ENCODE measurements at regions not wholly inside any gene's neighbourhood (a gene's known extent, or its start where the extent isn't known, plus 50 kb on each side); places are given as distances from the start of the nearest gene placed in this dataset.

- Mint-ChIP-seq H3K36me3 (ENCODE audit: low read depth) (peaks cover 2% of the 10 kb centered on the region), H3K9me3 (no peaks in the 10 kb centered on the region), H3K4me3 (no peak overlapping the region), H3K27ac (no peak overlapping the region), H3K27me3 (ENCODE audit: low read depth) (no peaks in the 10 kb centered on the region), H3K4me1 (ENCODE audit: low read depth) (peaks cover 7% of the 10 kb centered on the region)
- DNase-seq (ENCODE audit: low spot score): no peak
Observed at GRCh38 chr2:204032301-204032700, 95.7 kb downstream of the ICOS start.

DNA sequence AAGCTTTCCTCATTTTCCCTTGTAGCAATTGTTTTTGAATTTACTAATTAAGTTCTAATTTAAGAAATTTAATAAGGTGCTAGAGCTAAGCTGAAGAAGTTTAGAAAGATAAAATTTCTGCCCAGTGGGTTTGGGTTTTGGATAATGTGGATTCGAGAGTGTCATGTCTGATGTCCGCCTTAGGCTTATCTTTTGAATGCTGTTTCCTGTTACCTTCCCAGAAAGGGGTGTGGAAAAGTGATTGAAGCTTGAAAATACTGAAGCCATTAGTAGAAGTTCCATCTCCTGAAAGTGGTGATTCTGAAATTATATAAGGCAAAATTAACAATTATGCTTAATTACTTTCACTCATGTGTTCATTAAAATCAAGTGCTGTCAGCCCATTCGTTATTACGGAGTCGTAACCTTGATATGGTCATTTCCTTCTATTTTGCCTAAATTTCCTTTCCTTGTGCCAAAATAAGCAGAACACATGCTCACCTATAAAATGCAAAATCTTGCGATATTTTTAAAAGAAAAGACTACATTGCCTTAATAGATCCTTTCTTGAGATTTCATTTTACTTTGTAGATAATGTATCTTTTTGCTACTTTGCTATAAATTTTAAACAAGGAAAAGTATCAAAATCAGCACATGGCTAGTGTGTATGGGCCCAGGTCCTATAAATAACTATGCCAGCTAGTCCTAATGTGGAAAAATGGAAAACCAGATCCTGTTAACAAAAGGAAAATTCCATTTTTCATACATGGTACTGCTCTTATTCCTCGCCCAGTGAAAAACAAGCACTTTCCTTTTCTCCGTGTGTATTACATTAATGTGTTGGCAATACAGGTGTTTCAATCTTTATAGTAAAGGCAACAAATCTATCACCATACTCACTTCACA lies 97.3 kb downstream of the ICOS start:
- Mint-ChIP-seq H3K9me3 (no peaks in the 10 kb centered on the region), H3K27me3 (ENCODE audit: low read depth) (peaks cover 5% of the 10 kb centered on the region), H3K36me3 (ENCODE audit: low read depth) (peaks cover 2% of the 10 kb centered on the region), H3K27ac (no peak overlapping the region), H3K4me1 (ENCODE audit: low read depth) (peaks cover 4% of the 10 kb centered on the region), H3K4me3 (no peak overlapping the region)
- no peak for DNase-seq (ENCODE audit: low spot score)

- Mint-ChIP-seq H3K4me1 (ENCODE audit: low read depth) (peaks cover 4% of the 10 kb centered on the region), H3K27me3 (ENCODE audit: low read depth) (peaks cover 13% of the 10 kb centered on the region), H3K36me3 (ENCODE audit: low read depth) (peaks cover 2% of the 10 kb centered on the region), H3K9me3 (no peaks in the 10 kb centered on the region), H3K27ac (no peak overlapping the region), H3K4me3 (no peak overlapping the region)
- no peak for DNase-seq (ENCODE audit: low spot score)
Observed at GRCh38 chr2:204036706-204037105, 100.1 kb downstream of the ICOS start.

- no peak for DNase-seq (ENCODE audit: low spot score)
- Mint-ChIP-seq H3K36me3 (ENCODE audit: low read depth) (peaks cover 2% of the 10 kb centered on the region), H3K4me1 (ENCODE audit: low read depth) (peaks cover 4% of the 10 kb centered on the region), H3K27me3 (ENCODE audit: low read depth) (peaks cover 13% of the 10 kb centered on the region), H3K27ac (no peak overlapping the region), H3K9me3 (no peaks in the 10 kb centered on the region), H3K4me3 (no peak overlapping the region)
Observed at GRCh38 chr2:204037286-204037685, 100.7 kb downstream of the ICOS start.

DNA sequence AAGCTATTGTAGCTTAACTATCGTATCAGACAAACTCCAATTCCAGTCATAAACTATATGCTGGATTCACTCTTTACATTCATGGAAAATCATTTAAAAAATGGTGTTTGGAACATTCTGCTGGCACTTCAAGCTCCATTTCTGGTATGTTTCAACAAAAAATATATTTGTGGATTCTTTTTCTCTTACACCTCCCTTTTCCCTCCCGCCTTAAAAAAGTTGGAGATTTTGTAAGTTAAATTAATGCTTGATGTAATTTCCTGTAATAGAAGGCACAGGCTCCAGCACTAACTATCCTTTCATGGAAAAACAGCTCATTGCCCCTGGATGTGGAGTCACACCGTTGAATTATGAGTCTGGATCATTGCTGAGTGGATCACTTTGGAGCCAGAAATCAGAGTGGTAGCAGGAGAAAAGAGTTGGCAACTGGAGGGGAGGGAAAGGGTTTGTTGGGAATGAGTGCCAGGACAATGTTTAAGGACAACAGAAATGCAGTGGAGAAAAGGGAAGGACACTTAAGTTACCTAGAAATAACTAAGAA lies 102.8 kb downstream of the ICOS start:
- Mint-ChIP-seq H3K9me3 (no peaks in the 10 kb centered on the region), H3K36me3 (ENCODE audit: low read depth) (peaks cover 2% of the 10 kb centered on the region), H3K27ac (no peak overlapping the region), H3K27me3 (ENCODE audit: low read depth) (peaks cover 13% of the 10 kb centered on the region), H3K4me1 (ENCODE audit: low read depth) (peaks cover 4% of the 10 kb centered on the region), H3K4me3 (no peak overlapping the region)
- no peak for DNase-seq (ENCODE audit: low spot score)

DNA sequence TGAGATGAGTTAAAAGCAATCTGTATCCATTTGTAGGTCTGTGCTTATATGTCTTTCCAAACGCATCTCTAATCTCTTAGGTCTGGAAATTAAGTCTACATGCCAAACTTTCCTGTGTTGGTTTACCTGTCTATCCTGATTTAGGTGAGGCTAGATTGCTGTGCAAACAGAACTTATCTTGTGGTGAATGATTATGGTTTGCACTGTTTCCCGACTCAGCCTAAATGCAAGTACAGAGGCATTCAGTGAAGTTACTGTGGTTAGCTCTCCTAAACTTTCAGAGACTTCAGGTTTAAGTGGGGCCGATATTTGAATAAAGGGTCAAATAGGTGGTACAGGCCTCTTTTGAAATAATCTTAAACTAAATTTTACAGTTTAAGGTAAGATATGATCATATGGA lies 103.5 kb downstream of the ICOS start:
- Mint-ChIP-seq H3K27me3 (ENCODE audit: low read depth) (peaks cover 15% of the 10 kb centered on the region), H3K9me3 (no peaks in the 10 kb centered on the region), H3K36me3 (ENCODE audit: low read depth) (peaks cover 2% of the 10 kb centered on the region), H3K27ac (no peak overlapping the region), H3K4me3 (no peak overlapping the region), H3K4me1 (ENCODE audit: low read depth) (peaks cover 6% of the 10 kb centered on the region)
- DNase-seq (ENCODE audit: low spot score): no peak

DNA sequence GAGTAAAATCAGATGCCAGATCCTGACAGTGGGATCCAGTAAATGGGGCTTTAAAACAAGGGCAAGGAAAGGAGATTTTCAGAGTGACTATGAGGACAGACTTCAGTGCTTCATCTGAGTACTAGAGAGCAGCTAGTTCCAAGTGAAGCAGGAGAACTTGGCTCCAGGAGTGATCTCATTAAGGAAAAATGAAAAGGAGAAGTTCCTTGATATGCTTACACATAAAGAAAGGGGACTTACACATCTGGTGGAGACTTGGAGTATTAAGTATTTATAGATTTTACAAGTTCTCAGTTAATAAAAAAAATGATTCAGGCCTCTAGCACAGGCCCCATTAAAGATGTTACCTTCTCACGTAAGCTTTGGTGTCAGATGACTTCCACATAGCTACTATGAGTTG lies 105.8 kb downstream of the ICOS start:
- no peaks in the 10 kb centered on the region for H3K36me3 Mint-ChIP-seq (ENCODE audit: low read depth)
- no peak for DNase-seq (ENCODE audit: low spot score)
- peaks cover 2% of the 10 kb centered on the region for H3K4me1 Mint-ChIP-seq (ENCODE audit: low read depth)
- no peak overlapping the region for H3K4me3 Mint-ChIP-seq
- peaks cover 22% of the 10 kb centered on the region for H3K27me3 Mint-ChIP-seq (ENCODE audit: low read depth)
- H3K27ac Mint-ChIP-seq: no peak overlapping the region
- no peaks in the 10 kb centered on the region for H3K9me3 Mint-ChIP-seq

DNA sequence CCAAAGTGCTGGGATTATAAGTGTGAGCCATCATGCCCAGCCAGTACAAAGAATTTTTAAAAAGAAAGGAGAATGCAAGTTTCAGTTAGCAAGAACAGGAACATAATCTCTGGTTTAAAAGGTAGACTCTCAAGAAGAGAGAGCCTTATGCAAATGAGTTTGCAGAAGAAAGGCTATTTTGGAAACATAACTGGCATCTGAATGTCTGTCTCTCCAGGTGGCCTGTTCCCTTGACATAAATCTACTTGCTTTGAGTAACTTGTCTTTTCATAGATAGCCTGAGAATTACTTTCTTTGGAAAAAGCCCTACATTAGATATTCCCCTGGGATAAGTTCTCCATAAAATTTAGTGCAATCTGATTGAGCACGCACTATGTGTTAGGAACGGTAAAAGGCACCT lies 109.6 kb downstream of the ICOS start:
- DNase-seq (ENCODE audit: low spot score): no peak
- Mint-ChIP-seq H3K4me3 (no peak overlapping the region), H3K36me3 (ENCODE audit: low read depth) (no peaks in the 10 kb centered on the region), H3K9me3 (no peaks in the 10 kb centered on the region), H3K4me1 (ENCODE audit: low read depth) (peaks cover 17% of the 10 kb centered on the region), H3K27me3 (ENCODE audit: low read depth) (peaks cover 11% of the 10 kb centered on the region), H3K27ac (no peak overlapping the region)

GRCh38 chr2:204049635-204050034 lies 113.1 kb downstream of the ICOS start:
- Mint-ChIP-seq H3K9me3 (no peaks in the 10 kb centered on the region), H3K36me3 (ENCODE audit: low read depth) (no peaks in the 10 kb centered on the region), H3K27me3 (ENCODE audit: low read depth) (peaks cover 28% of the 10 kb centered on the region), H3K4me1 (ENCODE audit: low read depth) (peaks cover 16% of the 10 kb centered on the region), H3K4me3 (no peak overlapping the region), H3K27ac (no peak overlapping the region)
- DNase-seq (ENCODE audit: low spot score): no peak

GRCh38 chr2:204050681-204051080 lies 114.1 kb downstream of the ICOS start:
- H3K27me3 Mint-ChIP-seq (ENCODE audit: low read depth): peaks cover 27% of the 10 kb centered on the region
- peaks cover 15% of the 10 kb centered on the region for H3K4me1 Mint-ChIP-seq (ENCODE audit: low read depth)
- H3K27ac Mint-ChIP-seq: no peak overlapping the region
- H3K9me3 Mint-ChIP-seq: no peaks in the 10 kb centered on the region
- no peak overlapping the region for H3K4me3 Mint-ChIP-seq
- DNase-seq (ENCODE audit: low spot score): no peak
- H3K36me3 Mint-ChIP-seq (ENCODE audit: low read depth): no peaks in the 10 kb centered on the region

DNA sequence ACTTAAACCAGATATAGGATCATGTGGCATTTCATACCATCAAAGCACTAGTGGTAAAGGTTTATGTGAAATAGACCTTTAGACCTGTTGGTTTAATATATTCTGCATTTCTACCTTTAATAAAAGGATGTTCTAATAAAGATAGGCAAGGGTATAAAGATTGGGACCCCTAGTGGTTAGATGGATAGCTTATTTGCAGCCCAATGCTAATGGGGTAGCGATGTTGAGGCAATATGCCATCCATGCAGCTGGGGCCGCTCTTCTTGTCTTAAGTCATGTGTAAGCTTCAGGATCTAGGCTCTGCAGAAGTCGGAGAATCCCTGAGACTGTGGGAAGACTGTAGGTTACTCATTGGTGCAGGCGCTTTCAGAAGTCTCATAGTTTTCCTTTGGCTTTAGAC lies 114.9 kb downstream of the ICOS start:
- no peak overlapping the region for H3K4me3 Mint-ChIP-seq
- no peaks in the 10 kb centered on the region for H3K36me3 Mint-ChIP-seq (ENCODE audit: low read depth)

DNA sequence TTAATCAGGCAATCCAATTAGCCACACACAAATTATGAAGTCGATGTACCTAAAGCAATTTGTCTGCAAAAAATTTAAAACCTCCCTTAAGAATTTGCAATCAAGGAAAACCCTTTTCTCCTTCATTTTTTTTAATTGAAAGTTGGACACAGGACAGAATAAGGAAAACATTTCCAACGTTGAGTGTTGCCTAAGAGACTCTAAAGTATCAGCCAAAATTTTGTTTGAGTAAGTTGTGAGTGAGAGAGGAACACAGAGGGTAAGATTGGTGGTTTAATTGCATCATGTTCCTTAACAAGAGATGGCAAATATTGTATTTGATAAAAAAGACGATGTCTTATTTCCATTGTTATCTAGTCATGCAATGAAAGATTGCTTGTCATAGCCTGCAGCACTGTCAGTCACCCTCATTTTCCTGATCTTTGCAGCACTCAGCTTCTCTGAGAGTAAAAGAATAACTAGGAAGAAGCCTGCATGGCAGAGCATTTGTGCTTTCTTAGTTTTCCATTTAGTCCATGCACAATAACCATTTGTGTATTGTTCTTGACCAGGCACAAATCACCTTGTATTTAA lies 115.5 kb downstream of the ICOS start:
- Mint-ChIP-seq H3K4me1 (ENCODE audit: low read depth) (peaks cover 15% of the 10 kb centered on the region), H3K27me3 (ENCODE audit: low read depth) (peaks cover 24% of the 10 kb centered on the region), H3K9me3 (no peaks in the 10 kb centered on the region), H3K27ac (no peak overlapping the region), H3K36me3 (ENCODE audit: low read depth) (no peaks in the 10 kb centered on the region), H3K4me3 (no peak overlapping the region)
- DNase-seq (ENCODE audit: low spot score): no peak

More for the DNA sequence above, 114.9 kb downstream of the ICOS start:
- Mint-ChIP-seq H3K9me3 (no peaks in the 10 kb centered on the region), H3K4me1 (ENCODE audit: low read depth) (peaks cover 15% of the 10 kb centered on the region), H3K27me3 (ENCODE audit: low read depth) (peaks cover 27% of the 10 kb centered on the region), H3K27ac (no peak overlapping the region)
- no peak for DNase-seq (ENCODE audit: low spot score)

GRCh38 chr2:204059016-204059415 lies 122.5 kb downstream of the ICOS start:
- Mint-ChIP-seq H3K27me3 (ENCODE audit: low read depth) (peaks cover 10% of the 10 kb centered on the region), H3K4me3 (no peak overlapping the region), H3K27ac (no peak overlapping the region), H3K36me3 (ENCODE audit: low read depth) (no peaks in the 10 kb centered on the region), H3K4me1 (ENCODE audit: low read depth) (peaks cover 2% of the 10 kb centered on the region), H3K9me3 (no peaks in the 10 kb centered on the region)
- no peak for DNase-seq (ENCODE audit: low spot score)

DNA sequence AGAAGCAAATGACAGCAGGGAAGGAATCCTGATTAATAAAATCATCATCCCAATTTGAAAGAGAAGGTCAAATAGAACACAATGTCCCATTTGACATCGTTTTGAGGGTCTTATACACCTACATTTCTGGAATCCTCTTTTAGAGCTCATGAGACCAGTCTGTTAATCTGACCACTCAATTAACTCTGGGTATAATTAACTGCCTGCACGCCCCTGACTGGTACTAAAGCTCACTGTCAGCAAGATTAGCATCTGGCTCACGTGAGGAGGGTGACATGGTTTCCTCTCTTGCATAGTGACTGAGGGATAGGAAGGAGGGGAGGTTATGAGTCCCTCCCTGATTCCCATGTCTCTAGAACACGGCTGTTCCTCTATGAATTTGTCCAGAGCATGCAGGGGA lies 124.3 kb downstream of the ICOS start:
- H3K27me3 Mint-ChIP-seq (ENCODE audit: low read depth): peaks cover 2% of the 10 kb centered on the region
- DNase-seq (ENCODE audit: low spot score): no peak
- no peak overlapping the region for H3K27ac Mint-ChIP-seq
- no peak overlapping the region for H3K4me3 Mint-ChIP-seq
- no peaks in the 10 kb centered on the region for H3K9me3 Mint-ChIP-seq
- H3K4me1 Mint-ChIP-seq (ENCODE audit: low read depth): peaks cover 2% of the 10 kb centered on the region
- H3K36me3 Mint-ChIP-seq (ENCODE audit: low read depth): no peaks in the 10 kb centered on the region

Measured in T-helper 2 cell treated with Interferon-gamma antibody and Interleukin-4, amounts not matched to agents 5 μg/mL and 100 μg/mL, for 36 hours (primary cell).